CD4-positive, alpha-beta memory T cell (primary cell): ENCODE measurements at regions not wholly inside any gene's neighbourhood (a gene's known extent, or its start where the extent isn't known, plus 50 kb on each side); places are given as distances from the start of the nearest gene placed in this dataset.
"Not testable (repeated sequence)": the region's sequence is repeated elsewhere in the genome, so short reads cannot be mapped to it uniquely, and the experiment has no call there.

ENCODE experiments used
- CTCF ChIA-PET: fragments of 350-600 bp; sonication (Branson Sonifier 250); formaldehyde crosslinking; loops from one replicate; lab custom pipeline; 2021; ENCODE audit warnings: inconsistent platforms; ENCODE audit not compliant: partially characterized antibody; lab: Charles Lee
- POLR2A ChIA-PET: fragments of 350-600 bp; sonication (Branson Sonifier 250); formaldehyde crosslinking; loops from one replicate; lab custom pipeline; 2021; ENCODE audit not compliant: partially characterized antibody; lab: Charles Lee
- DNase-seq, 5 donors: peaks; one replicate each; pipeline versions ENCODE4 v3.0.0 to v3.0.0-alpha.2; 2020 to 2022; ENCODE audit warnings: mixed read lengths in 1 of 5
- H3K27ac ChIP-seq: one replicate; pipeline ENCODE4 v1.7.0; 2013; ENCODE audit warnings: low read depth, low read length
- H3K27me3 ChIP-seq: 2 replicates; pipeline ENCODE4 v1.7.0; 2013; ENCODE audit warnings: mild to moderate bottlenecking, low read length, moderate library complexity; ENCODE audit not compliant: insufficient read depth
- H3K36me3 ChIP-seq: 2 replicates; pipeline ENCODE4 v1.7.0; 2013; ENCODE audit warnings: mild to moderate bottlenecking, low read length, moderate library complexity; ENCODE audit not compliant: insufficient read depth
- H3K4me1 ChIP-seq: 2 replicates; pipeline ENCODE4 v1.7.0; 2013; ENCODE audit warnings: mild to moderate bottlenecking, low read length, moderate library complexity; ENCODE audit not compliant: insufficient read depth
- H3K4me3 ChIP-seq, 2 donors: one replicate each; pipeline ENCODE4 v1.7.0; 2013; ENCODE audit warnings: low read length in 2 of 2, mild to moderate bottlenecking in 1 of 2
- H3K9me3 ChIP-seq, 2 donors: one replicate each; pipeline ENCODE4 v1.7.0; 2013; ENCODE audit warnings: low read length in 2 of 2, control low read depth in 1 of 2; ENCODE audit not compliant: control insufficient read depth in 1 of 2
- H3K27ac Mint-ChIP-seq, 7 donors: one replicate each; pipeline ENCODE4 v1.8.0; 2020 to 2021; ENCODE audit warnings: mixed read lengths in 7 of 7, mild to moderate bottlenecking in 6 of 7, inconsistent platforms in 3 of 7, moderate library complexity in 3 of 7
- H3K27me3 Mint-ChIP-seq, 2 donors: one replicate each; pipeline ENCODE4 v1.8.0; 2020 to 2021; ENCODE audit warnings: mixed read lengths in 2 of 2
- H3K36me3 Mint-ChIP-seq, 2 donors: one replicate each; pipeline ENCODE4 v1.8.0; 2020 to 2021; ENCODE audit warnings: mixed read lengths in 2 of 2, inconsistent platforms in 1 of 2, mild to moderate bottlenecking in 1 of 2
- H3K4me1 Mint-ChIP-seq, 4 donors: one replicate each; pipeline ENCODE4 v1.8.0; 2020 to 2021; ENCODE audit warnings: mixed read lengths in 4 of 4, mild to moderate bottlenecking in 1 of 4
- H3K4me3 Mint-ChIP-seq, 8 donors: one replicate each; pipeline ENCODE4 v1.8.0; 2020 to 2021; ENCODE audit warnings: mixed read lengths in 8 of 8, mild to moderate bottlenecking in 7 of 8, moderate library complexity in 6 of 8, inconsistent platforms in 3 of 8
- H3K9me3 Mint-ChIP-seq, 8 donors: one replicate each; pipeline ENCODE4 v1.8.0; 2020 to 2021; ENCODE audit warnings: mixed read lengths in 8 of 8, mild to moderate bottlenecking in 5 of 8, inconsistent platforms in 3 of 8, moderate library complexity in 1 of 8
- intact Hi-C: fragments of 100-400 bp; cut with micrococcal nuclease; formaldehyde crosslinking; loops from one replicate; pipeline ENCODE4 v1.15.1; 2023

- no peaks in the 10 kb centered on the region for H3K36me3 Mint-ChIP-seq
- intact Hi-C loops: no loop called here
- H3K4me3 Mint-ChIP-seq: no peak overlapping the region
- peaks cover 0 to 6% (median 1%) of the 10 kb centered on the region in 8 donors for H3K9me3 Mint-ChIP-seq
- no peaks in the 10 kb centered on the region for H3K9me3 ChIP-seq
- DNase-seq: no peak
- ChIA-PET POLR2A (no interaction called here), CTCF (no interaction called here)
- H3K27ac Mint-ChIP-seq: no peak overlapping the region
- H3K27me3 Mint-ChIP-seq: peaks cover 0 to 3% of the 10 kb centered on the region in 2 donors
- no peaks in the 10 kb centered on the region for H3K4me1 Mint-ChIP-seq
- H3K4me1 ChIP-seq: no peaks in the 10 kb centered on the region
- no peak overlapping the region for H3K27ac ChIP-seq
- H3K27me3 ChIP-seq: no peaks in the 10 kb centered on the region
- no peaks in the 10 kb centered on the region for H3K36me3 ChIP-seq
- H3K4me3 ChIP-seq: no peak overlapping the region
Observed at GRCh38 chr7:12002428-12002827, 170.4 kb upstream of the THSD7A start.

DNA sequence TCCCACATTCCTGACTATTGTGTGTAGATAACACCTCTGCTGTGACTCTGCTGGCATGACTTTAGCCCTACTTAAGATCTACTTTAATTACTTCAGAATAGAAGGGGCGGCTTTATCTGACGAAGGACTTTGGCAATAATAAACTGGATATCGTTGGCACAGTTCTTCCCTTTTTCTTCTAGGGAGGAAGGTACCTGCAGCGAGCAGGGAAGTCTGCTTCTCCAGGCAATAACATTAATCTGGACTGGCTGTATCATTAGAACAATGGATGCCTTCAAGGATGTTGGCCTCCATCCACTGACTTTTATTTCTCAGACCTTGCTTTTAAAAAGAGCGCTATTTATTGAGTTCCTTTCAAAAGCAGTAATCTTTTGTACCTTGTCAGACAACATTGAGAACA, 172.6 kb upstream of the THSD7A start:
- DNase-seq: no peak
- ChIA-PET CTCF (no interaction called here), POLR2A (no interaction called here)
- no peak overlapping the region for H3K4me3 ChIP-seq
- H3K9me3 ChIP-seq: no peaks in the 10 kb centered on the region
- H3K27ac Mint-ChIP-seq: no peak overlapping the region
- intact Hi-C loops: no loop called here
- H3K36me3 ChIP-seq: no peaks in the 10 kb centered on the region
- H3K27me3 ChIP-seq: no peaks in the 10 kb centered on the region
- H3K4me3 Mint-ChIP-seq: no peak overlapping the region
- H3K4me1 Mint-ChIP-seq: no peaks in the 10 kb centered on the region
- H3K27ac ChIP-seq: no peak overlapping the region
- no peaks in the 10 kb centered on the region for H3K36me3 Mint-ChIP-seq
- no peaks in the 10 kb centered on the region for H3K4me1 ChIP-seq
- peaks cover 2 to 3% of the 10 kb centered on the region in 2 donors for H3K27me3 Mint-ChIP-seq
- H3K9me3 Mint-ChIP-seq: peaks cover 0 to 2% (median 0%) of the 10 kb centered on the region in 8 donors

- intact Hi-C loops: no loop called here
- Mint-ChIP-seq H3K4me3 (no peak overlapping the region), H3K9me3 (peaks cover 0 to 2% (median 0%) of the 10 kb centered on the region in 8 donors), H3K27ac (no peak overlapping the region), H3K36me3 (no peaks in the 10 kb centered on the region), H3K27me3 (peaks cover 2 to 3% of the 10 kb centered on the region in 2 donors), H3K4me1 (no peaks in the 10 kb centered on the region)
- H3K27me3 ChIP-seq: no peaks in the 10 kb centered on the region
- H3K36me3 ChIP-seq: no peaks in the 10 kb centered on the region
- no peaks in the 10 kb centered on the region for H3K9me3 ChIP-seq
- no peaks in the 10 kb centered on the region for H3K4me1 ChIP-seq
- ChIA-PET POLR2A (no interaction called here), CTCF (no interaction called here)
- no peak for DNase-seq
- no peak overlapping the region for H3K4me3 ChIP-seq
- H3K27ac ChIP-seq: no peak overlapping the region
Observed at GRCh38 chr7:12007576-12007975, 175.6 kb upstream of the THSD7A start.

GRCh38 chr7:12013983-12014382, 182.0 kb upstream of the THSD7A start:
- Histone ChIP-seq H3K9me3 (no peaks in the 10 kb centered on the region), H3K27ac (no peak overlapping the region), H3K27me3 (no peaks in the 10 kb centered on the region), H3K4me1 (no peaks in the 10 kb centered on the region), H3K4me3 (no peak overlapping the region), H3K36me3 (no peaks in the 10 kb centered on the region)
- Mint-ChIP-seq H3K4me1 (no peaks in the 10 kb centered on the region), H3K27me3 (peaks cover 0 to 2% of the 10 kb centered on the region in 2 donors), H3K27ac (no peak overlapping the region), H3K4me3 (no peak overlapping the region), H3K9me3 (no peaks in the 10 kb centered on the region), H3K36me3 (no peaks in the 10 kb centered on the region)
- POLR2A ChIA-PET: no interaction called here
- CTCF ChIA-PET: no interaction called here
- DNase-seq: no peak
- intact Hi-C loops: no loop called here

DNA sequence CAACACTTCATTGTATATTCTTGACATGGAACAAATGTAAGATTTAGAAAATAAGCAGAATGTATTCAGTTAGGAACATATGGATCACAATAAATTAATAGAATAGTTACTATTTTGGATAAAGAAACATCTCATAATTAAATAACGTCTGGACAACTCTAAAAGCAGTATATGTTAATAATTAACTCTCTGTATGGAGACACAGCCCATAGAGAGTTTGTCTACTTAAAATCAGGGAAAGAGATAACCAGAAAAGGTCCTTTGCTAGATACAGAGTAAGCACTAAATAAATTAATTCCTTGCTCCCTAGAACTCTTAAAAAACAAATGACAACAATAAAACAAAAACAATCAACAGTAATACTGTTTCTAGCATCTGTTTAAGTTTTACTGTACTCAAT, 184.4 kb upstream of the THSD7A start:
- Mint-ChIP-seq H3K4me3 (no peak overlapping the region), H3K27me3 (peaks cover 0 to 1% of the 10 kb centered on the region in 2 donors), H3K9me3 (no peaks in the 10 kb centered on the region), H3K36me3 (no peaks in the 10 kb centered on the region), H3K27ac (no peak overlapping the region), H3K4me1 (no peaks in the 10 kb centered on the region)
- Histone ChIP-seq H3K27me3 (no peaks in the 10 kb centered on the region), H3K4me1 (no peaks in the 10 kb centered on the region), H3K27ac (no peak overlapping the region), H3K4me3 (no peak overlapping the region), H3K9me3 (no peaks in the 10 kb centered on the region), H3K36me3 (no peaks in the 10 kb centered on the region)
- no peak for DNase-seq
- intact Hi-C loops: no loop called here
- POLR2A ChIA-PET: no interaction called here
- CTCF ChIA-PET: no interaction called here

DNA sequence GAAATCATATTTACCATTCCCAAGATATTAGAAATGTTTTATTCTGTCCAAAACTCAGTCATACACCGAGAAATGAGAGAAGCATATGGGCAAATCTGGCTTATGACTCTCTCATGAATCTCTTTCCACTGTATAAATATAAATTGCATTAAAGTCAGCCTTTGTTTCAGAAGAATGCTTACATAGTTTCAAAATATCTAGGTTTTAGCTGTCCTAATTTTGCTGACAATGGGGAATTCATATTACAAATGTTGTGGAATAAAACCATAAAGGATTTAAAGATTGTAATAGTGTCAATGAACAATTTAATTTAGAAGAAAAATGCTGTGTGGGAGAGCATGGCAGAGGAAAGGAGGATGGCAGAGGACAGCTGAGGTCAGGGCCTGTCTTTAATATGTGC, 185.0 kb upstream of the THSD7A start:
- H3K27me3 Mint-ChIP-seq: peaks cover 0 to 1% of the 10 kb centered on the region in 2 donors
- H3K9me3 Mint-ChIP-seq: no peaks in the 10 kb centered on the region
- CTCF ChIA-PET: no interaction called here
- Histone ChIP-seq H3K36me3 (no peaks in the 10 kb centered on the region), H3K27me3 (no peaks in the 10 kb centered on the region), H3K27ac (no peak overlapping the region), H3K4me1 (no peaks in the 10 kb centered on the region), H3K4me3 (no peak overlapping the region), H3K9me3 (no peaks in the 10 kb centered on the region)
- no peaks in the 10 kb centered on the region for H3K36me3 Mint-ChIP-seq
- H3K4me3 Mint-ChIP-seq: no peak overlapping the region
- no peaks in the 10 kb centered on the region for H3K4me1 Mint-ChIP-seq
- POLR2A ChIA-PET: no interaction called here
- no peak for DNase-seq
- no peak overlapping the region for H3K27ac Mint-ChIP-seq
- intact Hi-C loops: no loop called here

DNA sequence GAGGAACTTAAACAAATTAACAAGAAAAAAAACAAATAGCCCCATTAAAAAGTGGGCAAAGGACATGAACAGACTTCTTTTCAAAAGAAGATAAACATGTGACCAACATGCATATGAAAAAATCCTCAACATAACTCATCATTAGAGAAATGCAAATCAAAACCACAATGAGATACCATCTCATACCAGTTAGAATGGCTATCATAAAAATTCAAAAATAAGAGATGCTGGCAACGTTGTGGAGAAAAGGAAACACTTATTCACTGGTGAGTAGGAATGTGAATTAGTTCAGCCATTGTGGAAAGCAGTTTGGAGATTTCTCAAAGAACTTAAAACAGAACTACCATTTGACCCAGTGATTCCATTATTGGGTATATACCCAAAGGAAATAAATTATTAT, 189.1 kb upstream of the TMEM106B start:
- H3K4me1 Mint-ChIP-seq, intact Hi-C loops, H3K9me3 ChIP-seq, H3K36me3 ChIP-seq, DNase-seq, H3K9me3 Mint-ChIP-seq, H3K4me1 ChIP-seq, H3K4me3 ChIP-seq, POLR2A ChIA-PET, H3K27ac Mint-ChIP-seq, H3K36me3 Mint-ChIP-seq, H3K27ac ChIP-seq, H3K27me3 ChIP-seq, H3K27me3 Mint-ChIP-seq, H3K4me3 Mint-ChIP-seq, CTCF ChIA-PET: not testable (repeated sequence)

GRCh38 chr7:12025246-12025645, 185.8 kb upstream of the TMEM106B start:
- peaks cover 5% of the 10 kb centered on the region in 2 donors for H3K27me3 Mint-ChIP-seq
- ChIA-PET POLR2A (no interaction called here), CTCF (no interaction called here)
- Histone ChIP-seq H3K9me3 (no peaks in the 10 kb centered on the region), H3K27me3 (no peaks in the 10 kb centered on the region), H3K4me3 (no peak overlapping the region), H3K27ac (no peak overlapping the region), H3K36me3 (no peaks in the 10 kb centered on the region), H3K4me1 (no peaks in the 10 kb centered on the region)
- no peak overlapping the region for H3K27ac Mint-ChIP-seq
- no peaks in the 10 kb centered on the region for H3K4me1 Mint-ChIP-seq
- H3K9me3 Mint-ChIP-seq: no peaks in the 10 kb centered on the region
- intact Hi-C loops: no loop called here
- DNase-seq: no peak
- H3K4me3 Mint-ChIP-seq: no peak overlapping the region
- H3K36me3 Mint-ChIP-seq: no peaks in the 10 kb centered on the region
